COLO829 (cell line): ENCODE measurements at regions not wholly inside any gene's neighbourhood (a gene's known extent, or its start where the extent isn't known, plus 50 kb on each side); places are given as distances from the start of the nearest gene placed in this dataset.

Experiments used
- DNase-seq: peaks from one replicate; pipeline ENCODE4 v3.0.0; 2012; ENCODE audit warnings: low spot score

- DNase-seq: no peak
These were observed 193.9 kb upstream of the CITED2 start for GRCh38 chr6:139568151-139568955.

GRCh38 chr6:139567095-139567494, 192.6 kb upstream of the CITED2 start:
- DNase-seq: no peak

GRCh38 chr6:139565591-139565990, 191.1 kb upstream of the CITED2 start:
- DNase-seq: no peak

GRCh38 chr6:139557547-139557946, 183.1 kb upstream of the CITED2 start:
- DNase-seq: no peak

- no peak for DNase-seq
These were observed 182.1 kb upstream of the CITED2 start for GRCh38 chr6:139556532-139556931.

- no peak for DNase-seq
These were observed 179.5 kb upstream of the CITED2 start for GRCh38 chr6:139553916-139554315.

- DNase-seq: no peak
These were observed 176.9 kb upstream of the CITED2 start for GRCh38 chr6:139551376-139551775.

- no peak for DNase-seq
These were observed 175.9 kb upstream of the CITED2 start for GRCh38 chr6:139550361-139550760.

- DNase-seq: no peak
These were observed 175.2 kb upstream of the CITED2 start for GRCh38 chr6:139549561-139550070.

GRCh38 chr6:139547804-139548203, 173.4 kb upstream of the CITED2 start:
- no peak for DNase-seq

GRCh38 chr6:139547122-139547776, 172.8 kb upstream of the CITED2 start:
- DNase-seq: no peak

- DNase-seq: no peak
These were observed 171.6 kb upstream of the CITED2 start for GRCh38 chr6:139546106-139546472.

GRCh38 chr6:139545206-139546105, 171.0 kb upstream of the CITED2 start:
- no peak for DNase-seq

- DNase-seq: no peak
These were observed 170.2 kb upstream of the CITED2 start for GRCh38 chr6:139544701-139545057.

GRCh38 chr6:139542351-139542750, 167.9 kb upstream of the CITED2 start:
- no peak for DNase-seq

- DNase-seq: no peak
These were observed 166.4 kb upstream of the CITED2 start for GRCh38 chr6:139540894-139541293.

- no peak for DNase-seq
These were observed 165.8 kb upstream of the CITED2 start for GRCh38 chr6:139540276-139540675.

- no peak for DNase-seq
These were observed 165.4 kb upstream of the CITED2 start for GRCh38 chr6:139539852-139540251.

GRCh38 chr6:139538366-139538765, 163.9 kb upstream of the CITED2 start:
- DNase-seq: no peak

GRCh38 chr6:139536751-139537617, 162.5 kb upstream of the CITED2 start:
- no peak for DNase-seq

- DNase-seq: no peak
These were observed 160.1 kb upstream of the CITED2 start for GRCh38 chr6:139534472-139535115.
